Endothelial cell of umbilical vein (primary cell): ENCODE measurements at regions not wholly inside any gene's neighbourhood (a gene's known extent, or its start where the extent isn't known, plus 50 kb on each side); places are given as distances from the start of the nearest gene placed in this dataset.

Experiments used
- BruUV-seq: library from RNA; stranded (reverse); fragments of 400-500 nt; replicated peaks from 2 replicates; lab custom pipeline; 2021; lab: Mats Ljungman, UMichigan
- CTCF ChIA-PET: fragments of 300-600, 350-600 bp; sonication (Branson Sonifier 250); formaldehyde crosslinking; loops from one replicate; lab custom pipeline; 2021; ENCODE audit warnings: antibody characterized with exemption, inconsistent platforms; lab: Charles Lee
- POLR2A ChIA-PET: fragments of 300-600, 350-600 bp; sonication (Branson Sonifier 250); formaldehyde crosslinking; loops from one replicate; lab custom pipeline; 2021; ENCODE audit warnings: antibody characterized with exemption, inconsistent platforms; lab: Charles Lee
- DNase-seq: peaks from one replicate; pipeline ENCODE4 v3.0.0-alpha.2; 2011; ENCODE audit warnings: low read depth, low spot score
- FAIRE-seq: peaks from 2 replicates; lab custom pipeline; 2011; peaks lifted over from hg19 to GRCh38; lab: Jason Lieb, UNC
- H2AFZ ChIP-seq: 2 replicates; pipeline ENCODE4 v1.6.0; 2012; ENCODE audit warnings: low read depth, low read length, control low read depth, inconsistent platforms
- H3K27ac ChIP-seq: 2 replicates; pipeline ENCODE4 v1.5.1; 2011; ENCODE audit warnings: low read depth, mild to moderate bottlenecking, control low read depth, low read length, moderate library complexity; ENCODE audit not compliant: insufficient read depth
- H3K27me3 ChIP-seq, 2 experiments: 2 replicates each; pipeline versions ENCODE4 v1.6.0 to v1.6.1; 2011; ENCODE audit warnings: low read length in 2 of 2, mixed read lengths in 1 of 2; ENCODE audit not compliant: control insufficient read depth in 2 of 2, insufficient read depth in 2 of 2
- H3K36me3 ChIP-seq, 2 experiments: 2 replicates in 1 of 2; 3 replicates in 1 of 2; pipeline ENCODE4 v1.5.1; 2011; ENCODE audit warnings: low read length in 2 of 2, mild to moderate bottlenecking in 1 of 2, moderate library complexity in 1 of 2; ENCODE audit not compliant: control insufficient read depth in 2 of 2, insufficient read depth in 2 of 2; ENCODE audit errors: extremely low read depth in 1 of 2
- H3K4me1 ChIP-seq: 3 replicates; pipeline ENCODE4 v1.5.1; 2011; ENCODE audit warnings: mild to moderate bottlenecking, low read length; ENCODE audit not compliant: control insufficient read depth, insufficient read depth; ENCODE audit errors: extremely low read depth
- H3K4me2 ChIP-seq: 2 replicates; pipeline ENCODE4 v1.6.1; 2011; ENCODE audit warnings: low read length, control low read depth, mixed read lengths; ENCODE audit not compliant: insufficient read depth
- H3K4me3 ChIP-seq, 3 experiments: fragments of 200-600 bp in 1 of 3; sonication (generic), shearing (Covaris generic) in 1 of 3; replicated peaks in 1 of 3; 2 replicates each; pipeline ENCODE4 v1.5.1; 2011 to 2016; ENCODE audit warnings: control low read depth in 3 of 3, low read length in 3 of 3, mild to moderate bottlenecking in 2 of 3, inconsistent platforms in 1 of 3, low read depth in 1 of 3, moderate library complexity in 1 of 3; ENCODE audit not compliant: insufficient read depth in 1 of 3
- H3K79me2 ChIP-seq: 2 replicates; pipeline ENCODE4 v1.6.0; 2012; ENCODE audit warnings: low read length, inconsistent platforms; ENCODE audit not compliant: control insufficient read depth, insufficient read depth
- H3K9ac ChIP-seq: replicated peaks from 2 replicates; pipeline ENCODE3; 2011; ENCODE audit warnings: low read length, control low read depth; ENCODE audit not compliant: insufficient read depth; ENCODE audit errors: extremely low read depth
- H3K9me1 ChIP-seq: replicated peaks from 3 replicates; pipeline ENCODE4 v1.6.0; 2011; ENCODE audit warnings: mild to moderate bottlenecking, low read length; ENCODE audit not compliant: control insufficient read depth, insufficient read depth; ENCODE audit errors: extremely low read depth
- H3K9me3 ChIP-seq: replicated peaks from 2 replicates; pipeline ENCODE4 v1.5.1; 2012; ENCODE audit warnings: low read length, inconsistent platforms; ENCODE audit not compliant: control insufficient read depth, insufficient read depth
- H4K20me1 ChIP-seq: replicated peaks from 2 replicates; pipeline ENCODE3; 2011; ENCODE audit warnings: mild to moderate bottlenecking, low read length; ENCODE audit not compliant: control insufficient read depth, insufficient read depth; ENCODE audit errors: extremely low read depth
- EZH2 ChIP-seq: IDR thresholded peaks from 2 replicates; pipeline ENCODE4 v1.6.1; 2012; ENCODE audit warnings: borderline replicate concordance, low read depth, mild to moderate bottlenecking, moderate library complexity, low read length, inconsistent platforms; ENCODE audit not compliant: severe bottlenecking
- FOS ChIP-seq: IDR thresholded peaks from 2 replicates; pipeline ENCODE4 v1.6.1; 2011; ENCODE audit warnings: mild to moderate bottlenecking, low read length, moderate library complexity, borderline replicate concordance; ENCODE audit not compliant: insufficient read depth
- GATA2 ChIP-seq: IDR thresholded peaks from 2 replicates; pipeline ENCODE4 v1.7.0; 2011; ENCODE audit warnings: low read depth, mild to moderate bottlenecking, moderate library complexity, mixed read lengths, low read length; ENCODE audit not compliant: insufficient read length, insufficient read depth
- JUN ChIP-seq: IDR thresholded peaks from 2 replicates; pipeline ENCODE4 v1.6.1; 2011; ENCODE audit warnings: borderline replicate concordance, low read depth; ENCODE audit not compliant: insufficient read length, insufficient read depth
- MYC ChIP-seq: IDR thresholded peaks from one replicate; pipeline ENCODE4 v1.6.1; 2011; ENCODE audit warnings: mild to moderate bottlenecking, low read depth, low read length
- POLR2A ChIP-seq: IDR thresholded peaks from 2 replicates; pipeline ENCODE4 v1.6.1; 2012; ENCODE audit warnings: low read depth, mild to moderate bottlenecking, control low read depth, low read length
- POLR2AphosphoS5 ChIP-seq: IDR thresholded peaks from 2 replicates; pipeline ENCODE4 v1.6.1; 2012; ENCODE audit warnings: low read depth, mild to moderate bottlenecking, control low read depth, low read length, moderate library complexity; ENCODE audit not compliant: insufficient read depth
- dilution Hi-C: fragments of 300-500 bp; cut with MboI; formaldehyde crosslinking; loops from one replicate; pipeline ENCODE4 v1.15.0; 2019; ENCODE audit warnings: low sequenced_read_pairs; ENCODE audit not compliant: extremely low pct_ligation_motif_present
- intact Hi-C: fragments of 100-400 bp; cut with micrococcal nuclease; formaldehyde crosslinking; loops from one replicate; pipeline ENCODE4 v1.10.0; 2022
- TF ChIP-seq, protein P1 (sequence below), 2 donors: IDR thresholded peaks; 1 replicate in 1 of 2; 2 replicates in 1 of 2; pipeline ENCODE4 v1.5.1; 2011; ENCODE audit warnings: low read length in 2 of 2, mild to moderate bottlenecking in 2 of 2, moderate library complexity in 2 of 2, control low read depth in 1 of 2, inconsistent platforms in 1 of 2, low read depth in 1 of 2; ENCODE audit not compliant: insufficient read depth in 1 of 2; ENCODE audit errors: extremely low read depth in 1 of 2
- TF ChIP-seq, protein P2 (sequence below): IDR thresholded peaks from 2 replicates; pipeline ENCODE4 v1.6.1; 2011; ENCODE audit not compliant: insufficient read depth, insufficient read length

DNA sequence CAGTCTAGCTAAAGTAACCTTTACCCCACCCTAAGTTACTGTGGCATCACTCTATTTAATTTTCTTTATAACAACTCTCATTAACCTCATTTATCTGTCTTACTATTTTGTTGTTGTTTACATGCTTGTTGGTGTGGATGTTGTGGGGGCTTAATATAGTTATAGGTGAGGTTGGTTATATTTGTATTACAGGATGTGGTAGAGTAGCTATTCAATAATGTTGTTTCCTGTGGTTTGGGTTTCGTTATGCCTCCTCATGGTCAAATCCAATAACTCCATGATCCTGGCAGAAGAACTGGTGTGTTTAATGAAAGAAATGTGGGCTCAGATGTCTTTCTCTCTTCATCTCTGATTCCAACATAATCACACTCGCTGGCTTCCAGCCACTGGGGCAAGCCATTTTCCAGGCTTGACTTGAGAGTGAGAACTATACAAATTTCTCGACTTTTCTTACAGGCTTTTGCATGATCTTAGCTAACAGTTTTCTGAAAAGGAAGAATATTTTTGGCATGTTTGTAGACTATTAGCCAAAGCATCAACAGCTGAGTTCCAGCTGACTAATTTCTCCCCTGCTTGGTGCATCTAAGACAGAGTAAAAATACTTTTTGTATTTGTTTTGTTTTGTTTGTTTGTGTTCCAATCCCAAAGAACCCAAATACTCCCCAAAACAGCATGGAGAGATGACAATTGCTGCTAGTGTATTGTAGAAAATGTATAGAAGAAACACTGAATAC, 303.7 kb upstream of the PAPPA start:
- dilution Hi-C loops: no loop called here
- Histone ChIP-seq H3K27ac (no peak overlapping the region), H3K27me3 (no peaks in the 10 kb centered on the region), H3K4me3 (no peak overlapping the region), H3K9me1 (no peaks in the 10 kb centered on the region), H2AFZ (no peak overlapping the region), H3K79me2 (no peaks in the 10 kb centered on the region), H3K36me3 (no peaks in the 10 kb centered on the region), H3K9ac (no peak overlapping the region), H3K9me3 (no peaks in the 10 kb centered on the region), H4K20me1 (no peaks in the 10 kb centered on the region), H3K4me1 (no peaks in the 10 kb centered on the region), H3K4me2 (no peak overlapping the region)
- intact Hi-C loops: no loop called here
- ChIA-PET POLR2A (no interaction called here), CTCF (no interaction called here)
- no TSS peak for BruUV-seq
- DNase-seq (no peak), FAIRE-seq (no peak)
- TF ChIP-seq JUN (no peak), POLR2A (no peak), FOS (no peak), POLR2AphosphoS5 (no peak), MYC (no peak), EZH2 (no peak), GATA2 (no peak)
- TF ChIP-seq, protein P1, sequence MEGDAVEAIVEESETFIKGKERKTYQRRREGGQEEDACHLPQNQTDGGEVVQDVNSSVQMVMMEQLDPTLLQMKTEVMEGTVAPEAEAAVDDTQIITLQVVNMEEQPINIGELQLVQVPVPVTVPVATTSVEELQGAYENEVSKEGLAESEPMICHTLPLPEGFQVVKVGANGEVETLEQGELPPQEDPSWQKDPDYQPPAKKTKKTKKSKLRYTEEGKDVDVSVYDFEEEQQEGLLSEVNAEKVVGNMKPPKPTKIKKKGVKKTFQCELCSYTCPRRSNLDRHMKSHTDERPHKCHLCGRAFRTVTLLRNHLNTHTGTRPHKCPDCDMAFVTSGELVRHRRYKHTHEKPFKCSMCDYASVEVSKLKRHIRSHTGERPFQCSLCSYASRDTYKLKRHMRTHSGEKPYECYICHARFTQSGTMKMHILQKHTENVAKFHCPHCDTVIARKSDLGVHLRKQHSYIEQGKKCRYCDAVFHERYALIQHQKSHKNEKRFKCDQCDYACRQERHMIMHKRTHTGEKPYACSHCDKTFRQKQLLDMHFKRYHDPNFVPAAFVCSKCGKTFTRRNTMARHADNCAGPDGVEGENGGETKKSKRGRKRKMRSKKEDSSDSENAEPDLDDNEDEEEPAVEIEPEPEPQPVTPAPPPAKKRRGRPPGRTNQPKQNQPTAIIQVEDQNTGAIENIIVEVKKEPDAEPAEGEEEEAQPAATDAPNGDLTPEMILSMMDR (IDR thresholded peaks at IDR 0.05; ENCODE audit: extremely low read depth in 1 of 2, insufficient read depth in 1 of 2, low read depth in 1 of 2, low read length in 2 of 2): no peak
- TF ChIP-seq, protein P2, sequence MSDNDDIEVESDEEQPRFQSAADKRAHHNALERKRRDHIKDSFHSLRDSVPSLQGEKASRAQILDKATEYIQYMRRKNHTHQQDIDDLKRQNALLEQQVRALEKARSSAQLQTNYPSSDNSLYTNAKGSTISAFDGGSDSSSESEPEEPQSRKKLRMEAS: no peak
